Stimulated activated CD8-positive, alpha-beta memory T cell treated with anti-CD3 and anti-CD28 coated beads, Interleukin-12 subunit alpha, Interleukin-12 subunit beta, amount 100 ng/mL, for 24 hours (primary cell): ENCODE measurements at regions not wholly inside any gene's neighbourhood (a gene's known extent, or its start where the extent isn't known, plus 50 kb on each side); places are given as distances from the start of the nearest gene placed in this dataset.

ENCODE experiments used
- DNase-seq: peaks from one replicate; pipeline ENCODE4 v3.0.0-alpha.2; 2020; ENCODE audit errors: extremely low read depth

GRCh38 chr2:30048636-30049175 is 98.1 kb upstream of the YPEL5 start:
- DNase-seq, result no peak

- DNase-seq, result no peak
Measured at GRCh38 chr2:30055548-30055947, 91.3 kb upstream of the YPEL5 start.

GRCh38 chr2:30060562-30060961 is 86.2 kb upstream of the YPEL5 start:
- no peak for DNase-seq

GRCh38 chr2:30068067-30068466 is 78.7 kb upstream of the YPEL5 start:
- DNase-seq, result no peak

GRCh38 chr2:30072250-30072842 is 74.5 kb upstream of the YPEL5 start:
- peak; percentile 24 for DNase-seq

- DNase-seq, result no peak
Measured at GRCh38 chr2:30073523-30073922, 73.3 kb upstream of the YPEL5 start.

GRCh38 chr2:30074023-30074422 is 72.8 kb upstream of the YPEL5 start:
- DNase-seq, result no peak

GRCh38 chr2:30078521-30078920 is 68.3 kb upstream of the YPEL5 start:
- no peak for DNase-seq

GRCh38 chr2:30084915-30085314 is 61.9 kb upstream of the YPEL5 start:
- DNase-seq, result no peak

GRCh38 chr2:30089171-30089570 is 57.6 kb upstream of the YPEL5 start:
- no peak for DNase-seq

GRCh38 chr2:30095402-30095801 is 51.4 kb upstream of the YPEL5 start:
- DNase-seq, result no peak

- no peak for DNase-seq
Measured at GRCh38 chr2:30096451-30096850, 50.4 kb upstream of the YPEL5 start.
